HepG2 (cell line): ENCODE measurements at regions not wholly inside any gene's neighbourhood (a gene's known extent, or its start where the extent isn't known, plus 50 kb on each side); places are given as distances from the start of the nearest gene placed in this dataset.

Experiments
- ATAC-seq: fragments of 200-7000 bp; cut with Tn5 transposase; 3 replicates; pipeline ENCODE4 v1.9.1; 2020; ENCODE audit warnings: mild to moderate bottlenecking, moderate library complexity
- BruUV-seq: library from RNA; stranded (reverse); fragments of 400-500 nt; replicated peaks from 2 replicates; lab custom pipeline; 2021; lab: Mats Ljungman, UMichigan
- CTCF ChIA-PET: fragments of 300-600 bp; formaldehyde crosslinking; extraction: SDS; loops from one replicate; lab custom pipeline; 2021; ENCODE audit warnings: low total read pairs, inconsistent platforms, low intra/inter-chr PET ratio; lab: Yijun Ruan, JAX
- POLR2A ChIA-PET: fragments of 350-600 bp; sonication (Branson Sonifier 250); formaldehyde crosslinking; loops from one replicate; lab custom pipeline; 2020; ENCODE audit warnings: antibody characterized with exemption, inconsistent platforms; lab: Yijun Ruan, JAX
- DNase-seq: peaks from one replicate; pipeline ENCODE4 v3.0.0-alpha.2; 2015; ENCODE audit warnings: low spot score
- FAIRE-seq: peaks from 3 replicates; lab custom pipeline; 2011; peaks lifted over from hg19 to GRCh38; lab: Jason Lieb, UNC
- H2AFZ ChIP-seq: one replicate; pipeline ENCODE4 v1.6.1; 2011; ENCODE audit warnings: low read length, inconsistent platforms
- H3K27ac ChIP-seq: fragments of 300-600 bp; 3 replicates; pipeline ENCODE4 v1.8.0; 2011; ENCODE audit warnings: mixed run types, mild to moderate bottlenecking, mixed read lengths, low read length, inconsistent platforms; ENCODE audit not compliant: insufficient read depth; ENCODE audit errors: extremely low read length
- H3K27me3 ChIP-seq, 2 experiments: fragments of 200-600 bp in 1 of 2; 2 replicates in 1 of 2; 3 replicates in 1 of 2; pipeline versions ENCODE4 v1.6.0 to v1.8.0; 2011; ENCODE audit warnings: low read length in 2 of 2, mild to moderate bottlenecking in 2 of 2, moderate library complexity in 2 of 2, inconsistent platforms in 1 of 2; ENCODE audit not compliant: insufficient read depth in 2 of 2, control insufficient read depth in 1 of 2
- H3K36me3 ChIP-seq, 2 experiments: fragments of 200-600 bp in 1 of 2; replicated peaks in 1 of 2; 2 replicates in 1 of 2; 3 replicates in 1 of 2; pipeline versions ENCODE4 v1.5.1 to v1.8.0; 2011; ENCODE audit warnings: low read length in 2 of 2, inconsistent platforms in 1 of 2; ENCODE audit not compliant: insufficient read depth in 2 of 2, control insufficient read depth in 1 of 2
- H3K4me1 ChIP-seq: 2 replicates; pipeline ENCODE4 v1.5.1; 2012; ENCODE audit warnings: low read length, inconsistent platforms; ENCODE audit not compliant: insufficient read depth
- H3K4me2 ChIP-seq: 2 replicates; pipeline ENCODE4 v1.6.0; 2011; ENCODE audit warnings: low read depth, low read length, inconsistent platforms
- H3K4me3 ChIP-seq, 3 experiments: fragments of 200-600 bp in 1 of 3; sonication (generic), shearing (Covaris generic) in 1 of 3; replicated peaks in 1 of 3; 2 replicates each; pipeline ENCODE4 v1.5.1; 2011 to 2016; ENCODE audit warnings: low read length in 3 of 3, inconsistent platforms in 2 of 3, low read depth in 2 of 3, mild to moderate bottlenecking in 2 of 3, control low read depth in 1 of 3, mixed read lengths in 1 of 3; ENCODE audit not compliant: insufficient read depth in 1 of 3
- H3K79me2 ChIP-seq: one replicate; pipeline ENCODE4 v1.6.1; 2011; ENCODE audit warnings: low read length, inconsistent platforms; ENCODE audit not compliant: insufficient read depth
- H3K9ac ChIP-seq: 2 replicates; pipeline ENCODE4 v1.6.0; 2011; ENCODE audit warnings: mild to moderate bottlenecking, low read depth, low read length, inconsistent platforms; ENCODE audit not compliant: insufficient read depth
- H3K9me3 ChIP-seq: 2 replicates; pipeline ENCODE4 v1.5.1; 2012; ENCODE audit warnings: mild to moderate bottlenecking, low read length
- H4K20me1 ChIP-seq: 2 replicates; pipeline ENCODE4 v1.6.0; 2011; ENCODE audit warnings: inconsistent platforms, mild to moderate bottlenecking, low read length, moderate library complexity; ENCODE audit not compliant: insufficient read depth
- ATF6 ChIP-seq: sonication (generic); formaldehyde crosslinking; conservative IDR thresholded peaks from 2 replicates; pipeline ENCODE4 v1.4.0; 2020; ENCODE audit warnings: missing genetic modification reagents
- GLI4 ChIP-seq: sonication (generic); formaldehyde crosslinking; IDR thresholded peaks from 2 replicates; pipeline ENCODE4 v1.5.1; 2020; ENCODE audit warnings: missing genetic modification reagents, mild to moderate bottlenecking, moderate library complexity, borderline replicate concordance
- MBD4 ChIP-seq: IDR thresholded peaks from 2 replicates; pipeline ENCODE4 v1.6.1; 2012; ENCODE audit warnings: low read length, inconsistent platforms, borderline replicate concordance
- ZNF577 ChIP-seq: sonication (generic); formaldehyde crosslinking; IDR thresholded peaks from 2 replicates; pipeline ENCODE4 v1.4.0; 2020; ENCODE audit warnings: mild to moderate bottlenecking, low read depth, missing genetic modification reagents, borderline replicate concordance
- WGBS: methylation state at CpG from one replicate; pipeline ENCODE4 v1.1.6; 2017; ENCODE audit warnings: low lambda C conversion rate; 5-methylcytosine and 5-hydroxymethylcytosine counted together
- in situ Hi-C: cut with HindIII; loops from 2 replicates; pipeline ENCODE4 v1.10.0; 2017; ENCODE audit warnings: low pct_unique_long_range_greater_than_20kb; ENCODE audit not compliant: extremely low pct_ligation_motif_present
- intact Hi-C: fragments of 100-400 bp; cut with micrococcal nuclease; formaldehyde crosslinking; loops from one replicate; pipeline ENCODE4 v1.10.0; 2022; ENCODE audit not compliant: unreplicated experiment

- Histone ChIP-seq H3K4me2 (0 out of 2 replicates have a peak overlapping the region, but pooled peaks have one; percentile 18), H4K20me1 (no peaks in the 10 kb centered on the region), H3K9me3 (no peaks in the 10 kb centered on the region), H3K27me3 (no peaks in the 10 kb centered on the region), H3K36me3 (no peaks in the 10 kb centered on the region), H3K4me3 (no peak overlapping the region), H3K27ac (no peak overlapping the region), H3K79me2 (no peaks in the 10 kb centered on the region), H3K4me1 (peaks cover 26% of the 10 kb centered on the region), H2AFZ (no peak overlapping the region), H3K9ac (no peak overlapping the region)
- no peak for FAIRE-seq
- ATAC-seq, result no peak
- DNase-seq, result no peak
- 31% methylated on average over 4 of the region's 4 CpGs for WGBS
- ChIA-PET POLR2A (no interaction called here), CTCF (no interaction called here)
- TF ChIP-seq GLI4 (peak; percentile 33; the same call in 1 of the 2 replicates), ZNF577 (CRISPR knock-in tag) (no peak)
- BruUV-seq, result no TSS peak
- intact Hi-C loops (no loop called here), in situ Hi-C loops (no loop called here)
These were observed 116.4 kb downstream of the TNFSF18 start for GRCh38 chr1:172934417-172934762.

GRCh38 chr1:172935062-172935592 lies 115.6 kb downstream of the TNFSF18 start:
- no peak for ATAC-seq
- H4K20me1 ChIP-seq, result no peaks in the 10 kb centered on the region
- 77% methylated on average over 1 of the region's 1 CpG for WGBS
- FAIRE-seq, result no peak
- intact Hi-C loops (no loop called here), in situ Hi-C loops (no loop called here)
- no peak overlapping the region for H3K9ac ChIP-seq
- ChIA-PET POLR2A (no interaction called here), CTCF (no interaction called here)
- no peaks in the 10 kb centered on the region for H3K27me3 ChIP-seq
- no peaks in the 10 kb centered on the region for H3K9me3 ChIP-seq
- H3K79me2 ChIP-seq, result no peaks in the 10 kb centered on the region
- no TSS peak for BruUV-seq
- H3K4me1 ChIP-seq, result peaks cover 26% of the 10 kb centered on the region
- DNase-seq, result no peak
- no peaks in the 10 kb centered on the region for H3K36me3 ChIP-seq
- no peak overlapping the region for H3K4me3 ChIP-seq
- H2AFZ ChIP-seq, result no peak overlapping the region
- no peak overlapping the region for H3K27ac ChIP-seq
- TF ChIP-seq MBD4 (no peak), ATF6 (CRISPR knock-in tag) (no peak)
- H3K4me2 ChIP-seq, result no peak overlapping the region
